Neural crest cell (in vitro differentiated cells): ENCODE measurements at regions not wholly inside any gene's neighbourhood (a gene's known extent, or its start where the extent isn't known, plus 50 kb on each side); places are given as distances from the start of the nearest gene placed in this dataset.
A peak's percentile ranks its signal among the peaks of the same experiment; 100 is the strongest.

Experiments
- DNase-seq: peaks from one replicate; pipeline ENCODE4 v3.0.0; 2021; ENCODE audit warnings: low read depth, mixed read lengths, low spot score
- H3K27ac Mint-ChIP-seq: one replicate; pipeline ENCODE4 v1.8.0; 2021; ENCODE audit warnings: mild to moderate bottlenecking, mixed read lengths; ENCODE audit not compliant: unreplicated experiment
- H3K27me3 Mint-ChIP-seq: 2 replicates; pipeline ENCODE4 v1.8.0; 2021; ENCODE audit warnings: low read depth, mild to moderate bottlenecking, mixed read lengths
- H3K36me3 Mint-ChIP-seq: 2 replicates; pipeline ENCODE4 v1.8.0; 2021; ENCODE audit warnings: low read depth, mild to moderate bottlenecking, mixed read lengths
- H3K4me1 Mint-ChIP-seq: 2 replicates; pipeline ENCODE4 v1.8.0; 2021; ENCODE audit warnings: mixed read lengths
- H3K4me3 Mint-ChIP-seq: one replicate; pipeline ENCODE4 v1.8.0; 2021; ENCODE audit warnings: mild to moderate bottlenecking, mixed read lengths
- H3K9me3 Mint-ChIP-seq: 2 replicates; pipeline ENCODE4 v1.8.0; 2021; ENCODE audit warnings: mixed read lengths
- TF ChIP-seq, protein P1 (sequence below): fragments of 200-600 bp; sonication (generic); conservative IDR thresholded peaks from 2 replicates; pipeline ENCODE4 v1.5.0; 2021; ENCODE audit warnings: antibody characterized with exemption, mild to moderate bottlenecking

DNA sequence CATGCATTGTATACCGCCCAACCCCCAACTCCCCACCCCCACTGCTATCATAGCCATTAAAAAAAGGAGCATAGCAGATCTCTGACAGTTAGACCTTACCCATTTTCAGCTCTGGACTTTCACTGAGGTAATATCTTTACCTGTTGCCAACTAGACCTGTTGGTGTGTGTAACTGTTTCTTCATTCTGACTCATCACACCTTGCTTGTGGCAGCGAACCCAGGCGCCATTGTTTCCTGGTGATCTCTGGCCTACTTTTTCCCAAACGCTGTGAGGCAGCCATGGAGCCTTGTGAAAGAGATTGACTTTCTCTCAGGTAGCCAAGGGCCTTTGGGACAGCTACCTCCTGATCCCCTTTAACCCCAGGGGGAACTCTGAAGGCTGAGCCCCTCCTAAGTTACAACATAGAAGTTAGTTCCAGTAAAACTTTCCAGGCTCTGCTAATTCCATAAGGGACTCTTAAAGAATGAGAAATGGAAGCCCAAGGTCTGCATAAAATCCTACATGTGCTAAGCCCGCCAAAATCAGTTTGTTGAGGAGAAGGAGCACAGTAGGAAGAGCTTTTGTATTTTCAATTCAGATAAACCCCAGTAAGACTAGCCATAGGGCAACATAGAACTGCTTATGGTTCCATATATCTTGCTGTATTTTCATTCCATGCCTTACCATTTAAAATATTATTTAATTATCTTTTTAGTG is 196.1 kb upstream of the CAMK1G start:
- TF ChIP-seq, protein P1, sequence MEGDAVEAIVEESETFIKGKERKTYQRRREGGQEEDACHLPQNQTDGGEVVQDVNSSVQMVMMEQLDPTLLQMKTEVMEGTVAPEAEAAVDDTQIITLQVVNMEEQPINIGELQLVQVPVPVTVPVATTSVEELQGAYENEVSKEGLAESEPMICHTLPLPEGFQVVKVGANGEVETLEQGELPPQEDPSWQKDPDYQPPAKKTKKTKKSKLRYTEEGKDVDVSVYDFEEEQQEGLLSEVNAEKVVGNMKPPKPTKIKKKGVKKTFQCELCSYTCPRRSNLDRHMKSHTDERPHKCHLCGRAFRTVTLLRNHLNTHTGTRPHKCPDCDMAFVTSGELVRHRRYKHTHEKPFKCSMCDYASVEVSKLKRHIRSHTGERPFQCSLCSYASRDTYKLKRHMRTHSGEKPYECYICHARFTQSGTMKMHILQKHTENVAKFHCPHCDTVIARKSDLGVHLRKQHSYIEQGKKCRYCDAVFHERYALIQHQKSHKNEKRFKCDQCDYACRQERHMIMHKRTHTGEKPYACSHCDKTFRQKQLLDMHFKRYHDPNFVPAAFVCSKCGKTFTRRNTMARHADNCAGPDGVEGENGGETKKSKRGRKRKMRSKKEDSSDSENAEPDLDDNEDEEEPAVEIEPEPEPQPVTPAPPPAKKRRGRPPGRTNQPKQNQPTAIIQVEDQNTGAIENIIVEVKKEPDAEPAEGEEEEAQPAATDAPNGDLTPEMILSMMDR: no peak
- Mint-ChIP-seq H3K27me3 (no peaks in the 10 kb centered on the region), H3K4me3 (no peak overlapping the region), H3K9me3 (peaks cover 7% of the 10 kb centered on the region), H3K4me1 (peaks cover 21% of the 10 kb centered on the region), H3K27ac (no peak overlapping the region), H3K36me3 (no peaks in the 10 kb centered on the region)
- DNase-seq: no peak

DNA sequence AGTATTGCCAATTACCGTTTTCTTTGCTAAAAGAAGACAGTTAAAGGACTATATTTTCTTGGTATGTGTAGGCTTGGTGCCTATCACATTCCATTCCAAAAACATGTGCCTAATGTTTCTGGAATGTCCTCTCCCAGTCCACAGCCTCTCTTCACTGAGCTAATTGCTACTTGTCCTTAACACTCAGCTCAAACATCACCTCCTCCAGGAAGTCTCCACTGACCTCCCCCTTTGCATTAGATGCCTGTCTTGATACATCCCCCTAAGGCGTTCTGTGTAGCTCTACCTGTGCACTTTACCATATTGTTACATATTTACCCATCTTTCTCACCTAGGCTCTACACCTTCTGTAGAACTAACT is 195.6 kb upstream of the CAMK1G start:
- no peak for DNase-seq
- H3K27me3 Mint-ChIP-seq: no peaks in the 10 kb centered on the region
- H3K4me1 Mint-ChIP-seq: peaks cover 18% of the 10 kb centered on the region
- peaks cover 7% of the 10 kb centered on the region for H3K9me3 Mint-ChIP-seq
- H3K36me3 Mint-ChIP-seq: no peaks in the 10 kb centered on the region
- no peak overlapping the region for H3K4me3 Mint-ChIP-seq
- H3K27ac Mint-ChIP-seq: no peak overlapping the region
- TF ChIP-seq, protein P1: no peak

DNA sequence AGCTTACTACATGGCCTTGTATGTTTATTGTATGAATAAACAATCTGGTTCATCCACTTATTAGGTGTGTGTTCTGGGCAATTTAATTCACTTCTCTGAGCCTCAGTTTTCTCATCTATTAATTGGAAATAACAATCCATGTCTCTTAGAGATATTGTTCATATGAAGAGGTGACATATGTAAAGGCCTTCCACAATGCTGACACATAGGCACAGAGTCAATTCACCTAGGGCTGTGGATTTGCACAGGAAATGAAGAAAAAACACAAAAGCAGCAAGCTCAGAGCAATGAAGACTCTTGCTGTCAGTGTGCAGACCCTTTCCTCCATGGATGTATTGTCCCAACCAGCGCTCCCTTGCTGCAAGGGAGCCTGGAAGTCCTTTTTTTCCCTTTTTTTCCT is 195.2 kb upstream of the CAMK1G start:
- DNase-seq: no peak
- H3K4me1 Mint-ChIP-seq: peaks cover 21% of the 10 kb centered on the region
- H3K4me3 Mint-ChIP-seq: no peak overlapping the region
- H3K36me3 Mint-ChIP-seq: no peaks in the 10 kb centered on the region
- TF ChIP-seq, protein P1: no peak
- no peak overlapping the region for H3K27ac Mint-ChIP-seq
- H3K9me3 Mint-ChIP-seq: peaks cover 7% of the 10 kb centered on the region
- H3K27me3 Mint-ChIP-seq: no peaks in the 10 kb centered on the region

DNA sequence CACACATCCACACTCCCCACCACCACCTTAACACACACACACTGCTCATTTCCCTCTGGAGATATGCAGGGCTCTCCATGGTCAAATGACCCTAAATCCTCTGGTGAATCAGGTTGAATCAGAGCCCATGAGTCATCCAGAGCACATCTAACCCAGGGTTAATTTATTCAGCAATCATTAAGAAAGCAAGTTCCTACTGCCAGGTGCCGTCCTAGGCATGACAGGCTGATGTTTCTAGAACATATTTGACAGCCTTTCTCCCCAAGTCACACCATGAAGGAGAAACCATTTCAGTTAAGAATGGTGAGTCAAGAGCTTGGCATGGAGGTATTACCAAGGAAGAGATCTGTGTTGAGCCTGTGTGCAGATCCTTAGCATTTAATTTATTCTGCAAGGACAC is 194.3 kb upstream of the CAMK1G start:
- H3K4me1 Mint-ChIP-seq: peaks cover 17% of the 10 kb centered on the region
- no peaks in the 10 kb centered on the region for H3K27me3 Mint-ChIP-seq
- H3K36me3 Mint-ChIP-seq: no peaks in the 10 kb centered on the region
- TF ChIP-seq, protein P1: no peak
- peaks cover 7% of the 10 kb centered on the region for H3K9me3 Mint-ChIP-seq
- no peak for DNase-seq
- H3K4me3 Mint-ChIP-seq: no peak overlapping the region
- peak overlapping the region; percentile 63 for H3K27ac Mint-ChIP-seq

DNA sequence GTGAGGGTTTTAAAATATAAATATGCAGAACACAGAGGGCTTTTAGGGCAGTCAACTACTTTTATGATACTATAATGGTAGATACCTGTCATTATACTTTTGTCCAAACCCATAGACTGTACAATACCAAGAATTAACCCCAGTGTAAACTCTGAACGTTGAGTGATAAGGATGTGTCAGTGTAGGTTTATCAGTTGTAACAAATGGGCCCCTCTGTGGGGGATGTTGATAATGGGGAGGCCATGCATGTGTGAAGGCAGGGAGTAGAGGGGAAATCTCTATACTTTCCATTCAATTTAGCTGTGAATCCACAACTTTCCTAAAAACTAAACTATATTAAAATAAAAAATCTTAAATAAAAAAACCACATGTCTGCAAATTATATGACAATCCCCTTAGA is 193.5 kb upstream of the CAMK1G start:
- no peak overlapping the region for H3K27ac Mint-ChIP-seq
- H3K4me1 Mint-ChIP-seq: peaks cover 23% of the 10 kb centered on the region
- H3K36me3 Mint-ChIP-seq: no peaks in the 10 kb centered on the region
- TF ChIP-seq, protein P1: no peak
- no peak for DNase-seq
- no peak overlapping the region for H3K4me3 Mint-ChIP-seq
- H3K27me3 Mint-ChIP-seq: no peaks in the 10 kb centered on the region
- H3K9me3 Mint-ChIP-seq: peaks cover 7% of the 10 kb centered on the region
